B cell (primary cell): ENCODE measurements at regions not wholly inside any gene's neighbourhood (a gene's known extent, or its start where the extent isn't known, plus 50 kb on each side); places are given as distances from the start of the nearest gene placed in this dataset.

ENCODE experiments used
- ATAC-seq: fragments of 200-7000 bp; cut with Tn5 transposase; one replicate; pipeline ENCODE4 v1.10.0; 2021; ENCODE audit warnings: low read depth, mild to moderate bottlenecking, moderate number of reproducible peaks, moderate library complexity
- CTCF ChIA-PET: fragments of 350-600 bp; sonication (Branson Sonifier 250); formaldehyde crosslinking; loops from one replicate; lab custom pipeline; 2021; ENCODE audit warnings: antibody characterized with exemption, inconsistent platforms; lab: Charles Lee
- POLR2A ChIA-PET: fragments of 350-600 bp; sonication (Branson Sonifier 250); formaldehyde crosslinking; loops from one replicate; lab custom pipeline; 2021; ENCODE audit warnings: antibody characterized with exemption; lab: Charles Lee
- DNase-seq: peaks from one replicate; pipeline ENCODE4 v3.0.0; 2013
- H2AFZ ChIP-seq: 2 replicates; pipeline ENCODE4 v1.6.1; 2012; ENCODE audit warnings: mild to moderate bottlenecking, low read depth, low read length; ENCODE audit not compliant: insufficient read depth, poor library complexity, severe bottlenecking
- H3K27ac ChIP-seq, 2 donors: 1 replicate in 1 of 2; 2 replicates in 1 of 2; pipeline ENCODE4 v1.5.1; 2012 to 2013; ENCODE audit warnings: low read length in 2 of 2, mild to moderate bottlenecking in 2 of 2, moderate library complexity in 1 of 2
- H3K27me3 ChIP-seq, 4 experiments: fragments of 200-600 bp in 1 of 4; sonication (generic) in 1 of 4; replicated peaks in 1 of 4; 1 replicate in 2 of 4; 2 replicates in 2 of 4; pipeline versions ENCODE4 v1.6.1 to v1.7.0; 2013 to 2016; ENCODE audit warnings: low read length in 3 of 4, mild to moderate bottlenecking in 2 of 4, mixed read lengths in 1 of 4, moderate library complexity in 1 of 4; ENCODE audit not compliant: insufficient read depth in 4 of 4, control insufficient read depth in 3 of 4; ENCODE audit errors: control extremely low read depth in 1 of 4
- H3K36me3 ChIP-seq, 2 experiments: replicated peaks in 1 of 2; 1 replicate in 1 of 2; 2 replicates in 1 of 2; pipeline versions ENCODE4 v1.6.1 to v1.7.1; 2013; ENCODE audit warnings: low read length in 1 of 2; ENCODE audit not compliant: insufficient read depth in 2 of 2, control insufficient read depth in 1 of 2; ENCODE audit errors: control extremely low read depth in 1 of 2, extremely low read depth in 1 of 2
- H3K4me1 ChIP-seq, 2 donors: fragments of 200-600 bp in 1 of 2; sonication (generic) in 1 of 2; 1 replicate in 1 of 2; 2 replicates in 1 of 2; pipeline versions ENCODE4 v1.5.1 to v1.6.1; 2013 to 2017; ENCODE audit warnings: low read length in 2 of 2; ENCODE audit not compliant: control insufficient read depth in 2 of 2, insufficient read depth in 2 of 2
- H3K4me2 ChIP-seq: replicated peaks from 2 replicates; pipeline ENCODE3; 2012; ENCODE audit warnings: mild to moderate bottlenecking, low read depth, low read length; ENCODE audit not compliant: poor library complexity, severe bottlenecking
- H3K4me3 ChIP-seq, 5 experiments: fragments of 200-600 bp in 1 of 5; sonication (generic) in 1 of 5; 1 replicate in 3 of 5; 2 replicates in 2 of 5; pipeline versions ENCODE4 v1.5.1 to v1.7.0; 2011 to 2016; ENCODE audit warnings: low read length in 4 of 5, mild to moderate bottlenecking in 4 of 5, low read depth in 2 of 5, control low read depth in 1 of 5, moderate library complexity in 1 of 5; ENCODE audit not compliant: insufficient read depth in 1 of 5; ENCODE audit errors: control extremely low read depth in 1 of 5, extremely low read depth in 1 of 5
- H3K79me2 ChIP-seq: fragments of 200-600 bp; sonication (generic); one replicate; pipeline ENCODE4 v1.6.0; 2016; ENCODE audit warnings: low read length; ENCODE audit not compliant: control insufficient read depth, insufficient read depth
- H3K9ac ChIP-seq: fragments of 200-600 bp; sonication (generic); 2 replicates; pipeline ENCODE4 v1.6.1; 2017; ENCODE audit warnings: mild to moderate bottlenecking, low read length, moderate library complexity
- H3K9me3 ChIP-seq, 3 donors: one replicate each; pipeline versions ENCODE4 v1.6.1 to v1.7.1; 2013; ENCODE audit warnings: low read length in 2 of 3; ENCODE audit not compliant: control insufficient read depth in 2 of 3, insufficient read depth in 1 of 3; ENCODE audit errors: control extremely low read depth in 1 of 3
- H4K20me1 ChIP-seq: 2 replicates; pipeline ENCODE4 v1.6.0; 2012; ENCODE audit warnings: mild to moderate bottlenecking, low read length; ENCODE audit not compliant: insufficient read depth, control insufficient read depth, poor library complexity, severe bottlenecking
- H3K27ac Mint-ChIP-seq: one replicate; pipeline ENCODE4 v1.8.0; 2021; ENCODE audit warnings: mixed read lengths
- H3K27me3 Mint-ChIP-seq: one replicate; pipeline ENCODE4 v1.8.0; 2021; ENCODE audit warnings: mixed read lengths
- H3K4me1 Mint-ChIP-seq: one replicate; pipeline ENCODE4 v1.8.0; 2021; ENCODE audit warnings: mixed read lengths
- H3K4me3 Mint-ChIP-seq: one replicate; pipeline ENCODE4 v1.8.0; 2021; ENCODE audit warnings: mixed read lengths
- H3K9me3 Mint-ChIP-seq: one replicate; pipeline ENCODE4 v1.8.0; 2022; ENCODE audit warnings: mixed read lengths; ENCODE audit not compliant: insufficient read depth
- EZH2 ChIP-seq: IDR thresholded peaks from 2 replicates; pipeline ENCODE4 v1.6.1; 2012; ENCODE audit warnings: borderline replicate concordance, low read depth, mild to moderate bottlenecking, moderate library complexity, low read length; ENCODE audit not compliant: insufficient read depth, poor library complexity, severe bottlenecking
- WGBS: methylation state at CpG from one replicate; pipeline ENCODE4 v1.1.5; 2013; ENCODE audit warnings: missing lambda C conversion rate; ENCODE audit not compliant: insufficient coverage; 5-methylcytosine and 5-hydroxymethylcytosine counted together
- intact Hi-C: fragments of 100-400 bp; cut with micrococcal nuclease; formaldehyde crosslinking; loops from one replicate; pipeline ENCODE4 v1.10.0; 2022
- TF ChIP-seq, protein P1 (sequence below): fragments of 200-600 bp; IDR thresholded peaks from one replicate; pipeline ENCODE4 v1.8.0; 2022; ENCODE audit warnings: antibody characterized with exemption, mild to moderate bottlenecking

DNA sequence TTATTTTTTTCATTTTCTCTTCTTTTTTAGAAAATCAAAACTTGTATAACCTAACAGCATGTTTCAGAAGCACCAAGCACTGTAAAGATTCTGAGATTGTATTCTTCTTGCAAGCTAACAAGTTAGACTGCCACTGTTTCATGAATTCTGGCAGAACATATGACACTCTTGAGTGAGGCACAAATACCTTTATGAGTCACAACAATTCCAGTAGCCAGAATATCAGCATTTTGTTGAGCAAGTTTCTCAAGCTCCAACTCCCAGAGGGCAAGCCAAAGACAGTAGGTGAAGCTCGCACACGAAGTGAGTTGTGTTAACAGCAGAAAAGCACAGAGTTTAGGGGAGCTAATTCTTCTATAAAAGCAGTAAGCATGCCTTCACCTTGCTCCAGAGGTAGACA, 268.8 kb upstream of the NCAM2 start:
- Histone ChIP-seq H3K27me3 (no peaks in the 10 kb centered on the region), H3K9ac (no peak overlapping the region), H3K9me3 (no peaks in the 10 kb centered on the region), H3K36me3 (no peaks in the 10 kb centered on the region), H4K20me1 (no peaks in the 10 kb centered on the region), H3K4me2 (no peak overlapping the region), H3K27ac (no peak overlapping the region), H3K4me3 (no peak overlapping the region), H3K79me2 (no peaks in the 10 kb centered on the region), H2AFZ (no peak overlapping the region), H3K4me1 (no peaks in the 10 kb centered on the region)
- POLR2A ChIA-PET, result no interaction called here
- Mint-ChIP-seq H3K4me1 (no peaks in the 10 kb centered on the region), H3K27ac (no peak overlapping the region), H3K4me3 (no peak overlapping the region), H3K27me3 (no peaks in the 10 kb centered on the region), H3K9me3 (peaks cover 9% of the 10 kb centered on the region)
- WGBS, result no CpG with 5 or more reads among the region's 2 CpGs
- TF ChIP-seq, protein P1, sequence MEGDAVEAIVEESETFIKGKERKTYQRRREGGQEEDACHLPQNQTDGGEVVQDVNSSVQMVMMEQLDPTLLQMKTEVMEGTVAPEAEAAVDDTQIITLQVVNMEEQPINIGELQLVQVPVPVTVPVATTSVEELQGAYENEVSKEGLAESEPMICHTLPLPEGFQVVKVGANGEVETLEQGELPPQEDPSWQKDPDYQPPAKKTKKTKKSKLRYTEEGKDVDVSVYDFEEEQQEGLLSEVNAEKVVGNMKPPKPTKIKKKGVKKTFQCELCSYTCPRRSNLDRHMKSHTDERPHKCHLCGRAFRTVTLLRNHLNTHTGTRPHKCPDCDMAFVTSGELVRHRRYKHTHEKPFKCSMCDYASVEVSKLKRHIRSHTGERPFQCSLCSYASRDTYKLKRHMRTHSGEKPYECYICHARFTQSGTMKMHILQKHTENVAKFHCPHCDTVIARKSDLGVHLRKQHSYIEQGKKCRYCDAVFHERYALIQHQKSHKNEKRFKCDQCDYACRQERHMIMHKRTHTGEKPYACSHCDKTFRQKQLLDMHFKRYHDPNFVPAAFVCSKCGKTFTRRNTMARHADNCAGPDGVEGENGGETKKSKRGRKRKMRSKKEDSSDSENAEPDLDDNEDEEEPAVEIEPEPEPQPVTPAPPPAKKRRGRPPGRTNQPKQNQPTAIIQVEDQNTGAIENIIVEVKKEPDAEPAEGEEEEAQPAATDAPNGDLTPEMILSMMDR, result no peak
- TF ChIP-seq EZH2, result no peak
- CTCF ChIA-PET, result no interaction called here
- no peak for ATAC-seq
- intact Hi-C loops, result no loop called here
- DNase-seq, result no peak

DNA sequence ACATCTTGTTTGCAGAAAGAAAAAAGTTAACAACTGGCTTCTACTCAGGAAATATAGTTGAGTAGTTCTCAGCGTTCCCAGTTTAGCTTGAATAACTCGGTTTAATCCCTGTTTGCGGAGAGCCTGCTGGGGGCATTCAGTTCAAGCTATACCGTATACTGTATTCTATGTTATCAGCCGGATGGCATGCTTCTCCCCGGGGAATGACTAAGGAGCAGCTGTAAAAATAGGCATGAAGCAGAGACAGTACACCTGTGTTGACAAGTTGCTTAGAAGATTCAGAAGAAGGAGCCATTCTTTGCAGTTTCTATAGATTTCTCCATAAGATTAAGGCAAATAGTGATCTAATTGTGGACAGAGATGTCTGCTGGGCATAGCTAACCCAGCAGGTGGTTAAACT, 267.8 kb upstream of the NCAM2 start:
- H3K27ac Mint-ChIP-seq, result no peak overlapping the region
- Histone ChIP-seq H3K27me3 (no peaks in the 10 kb centered on the region), H3K9me3 (no peaks in the 10 kb centered on the region), H2AFZ (no peak overlapping the region), H3K4me3 (no peak overlapping the region), H3K4me1 (no peaks in the 10 kb centered on the region), H3K36me3 (no peaks in the 10 kb centered on the region), H3K9ac (no peak overlapping the region), H3K79me2 (no peaks in the 10 kb centered on the region), H4K20me1 (no peaks in the 10 kb centered on the region), H3K27ac (no peak overlapping the region), H3K4me2 (no peak overlapping the region)
- TF ChIP-seq, protein P1, result no peak
- no peak for TF ChIP-seq EZH2
- intact Hi-C loops, result no loop called here
- ChIA-PET POLR2A (no interaction called here), CTCF (no interaction called here)
- no peaks in the 10 kb centered on the region for H3K4me1 Mint-ChIP-seq
- H3K9me3 Mint-ChIP-seq, result peaks cover 9% of the 10 kb centered on the region
- no peak overlapping the region for H3K4me3 Mint-ChIP-seq
- WGBS, result 98% methylated on average over 6 of the region's 6 CpGs
- no peaks in the 10 kb centered on the region for H3K27me3 Mint-ChIP-seq
- no peak for ATAC-seq
- DNase-seq, result no peak
